Neural progenitor cell (in vitro differentiated cells): ENCODE measurements at regions not wholly inside any gene's neighbourhood (a gene's known extent, or its start where the extent isn't known, plus 50 kb on each side); places are given as distances from the start of the nearest gene placed in this dataset.

Source experiments
- EZH2 ChIP-seq: fragments of 200-600 bp; sonication (generic); IDR thresholded peaks from 2 replicates; pipeline ENCODE4 v1.6.1; 2017; ENCODE audit warnings: antibody characterized with exemption, mild to moderate bottlenecking, moderate library complexity
- TF ChIP-seq, protein P1 (sequence below): fragments of 200-600 bp; sonication (generic); IDR thresholded peaks from 2 replicates; pipeline ENCODE4 v1.5.1; 2017; ENCODE audit warnings: antibody characterized with exemption, mild to moderate bottlenecking

DNA sequence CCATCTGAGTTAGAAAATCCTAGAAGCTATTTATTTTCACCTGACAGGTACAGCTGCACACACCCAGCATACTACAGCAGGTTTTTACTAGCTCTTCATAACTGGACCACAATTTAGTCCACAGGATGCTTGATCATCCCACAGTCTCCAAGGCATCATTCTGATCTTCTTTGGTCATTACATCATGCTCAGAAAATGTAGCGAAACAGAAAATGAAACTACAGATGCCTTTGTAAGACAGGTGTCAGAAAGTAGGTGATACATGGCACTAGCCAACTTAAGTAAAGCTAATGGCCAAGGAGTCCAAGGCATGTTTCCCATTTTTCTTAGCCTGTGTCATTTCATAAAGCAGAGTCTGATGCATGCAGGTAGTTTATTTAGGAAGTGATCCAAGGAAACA is 102.3 kb downstream of the HTR1B start:
- TF ChIP-seq EZH2: no peak
- TF ChIP-seq, protein P1, sequence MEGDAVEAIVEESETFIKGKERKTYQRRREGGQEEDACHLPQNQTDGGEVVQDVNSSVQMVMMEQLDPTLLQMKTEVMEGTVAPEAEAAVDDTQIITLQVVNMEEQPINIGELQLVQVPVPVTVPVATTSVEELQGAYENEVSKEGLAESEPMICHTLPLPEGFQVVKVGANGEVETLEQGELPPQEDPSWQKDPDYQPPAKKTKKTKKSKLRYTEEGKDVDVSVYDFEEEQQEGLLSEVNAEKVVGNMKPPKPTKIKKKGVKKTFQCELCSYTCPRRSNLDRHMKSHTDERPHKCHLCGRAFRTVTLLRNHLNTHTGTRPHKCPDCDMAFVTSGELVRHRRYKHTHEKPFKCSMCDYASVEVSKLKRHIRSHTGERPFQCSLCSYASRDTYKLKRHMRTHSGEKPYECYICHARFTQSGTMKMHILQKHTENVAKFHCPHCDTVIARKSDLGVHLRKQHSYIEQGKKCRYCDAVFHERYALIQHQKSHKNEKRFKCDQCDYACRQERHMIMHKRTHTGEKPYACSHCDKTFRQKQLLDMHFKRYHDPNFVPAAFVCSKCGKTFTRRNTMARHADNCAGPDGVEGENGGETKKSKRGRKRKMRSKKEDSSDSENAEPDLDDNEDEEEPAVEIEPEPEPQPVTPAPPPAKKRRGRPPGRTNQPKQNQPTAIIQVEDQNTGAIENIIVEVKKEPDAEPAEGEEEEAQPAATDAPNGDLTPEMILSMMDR: no peak
